A549 (cell line): ENCODE measurements at regions not wholly inside any gene's neighbourhood (a gene's known extent, or its start where the extent isn't known, plus 50 kb on each side); places are given as distances from the start of the nearest gene placed in this dataset.

Source experiments
- ATAC-seq, 2 experiments: fragments of 200-7000 bp in 1 of 2; fragments of >200 bp in 1 of 2; cut with Nextera tagmentation in 1 of 2; cut with Tn5 transposase in 1 of 2; 3 replicates each; pipeline versions ENCODE4 v1.8.0 to v1.9.1; 2018 to 2020; ENCODE audit warnings: mild to moderate bottlenecking in 1 of 2, moderate library complexity in 1 of 2
- CTCF ChIA-PET: fragments of 300-600 bp; sonication (Branson Sonifier 250); formaldehyde crosslinking; extraction: SDS; loops from one replicate; lab custom pipeline; 2021; ENCODE audit warnings: antibody characterized with exemption, inconsistent platforms; lab: Yijun Ruan, JAX
- POLR2A ChIA-PET: fragments of 350-600 bp; formaldehyde crosslinking; extraction: SDS; loops from one replicate; lab custom pipeline; 2021; ENCODE audit warnings: antibody characterized with exemption, inconsistent platforms; lab: Yijun Ruan, JAX
- DNase-seq, 2 experiments: peaks; one replicate each; pipeline versions ENCODE4 v3.0.0 to v3.0.0-alpha.2; 2011 to 2016; ENCODE audit warnings: low read depth in 1 of 2, low spot score in 1 of 2
- FAIRE-seq: peaks from 2 replicates; lab custom pipeline; 2011; peaks lifted over from hg19 to GRCh38; lab: Jason Lieb, UNC
- H3K27ac ChIP-seq, 2 experiments: fragments of >200 bp; sonication (Bioruptor Twin); formaldehyde crosslinking; 3 replicates each; pipeline ENCODE4 v1.5.1; 2016 to 2017
- H3K4me1 ChIP-seq: fragments of >200 bp; sonication (Bioruptor Twin); formaldehyde crosslinking; 3 replicates; pipeline ENCODE4 v1.6.1; 2016
- H3K4me2 ChIP-seq: fragments of >200 bp; sonication (Bioruptor Twin); formaldehyde crosslinking; 3 replicates; pipeline ENCODE4 v1.6.1; 2016
- H3K4me3 ChIP-seq: fragments of >200 bp; sonication (Bioruptor Twin); formaldehyde crosslinking; 3 replicates; pipeline ENCODE4 v1.5.1; 2016
- H3K9me3 ChIP-seq: fragments of >200 bp; sonication (Bioruptor Twin); formaldehyde crosslinking; 3 replicates; pipeline ENCODE4 v1.6.1; 2016
- FOSB ChIP-seq: fragments of 250-450 bp; sonication (Bioruptor Pico); IDR thresholded peaks from 2 replicates; pipeline ENCODE4 v1.5.0; 2020; ENCODE audit warnings: mild to moderate bottlenecking, moderate library complexity
- FOXS1 ChIP-seq: fragments of 250-450 bp; sonication (Bioruptor Pico); IDR thresholded peaks from 2 replicates; pipeline ENCODE4 v1.5.0; 2020; ENCODE audit warnings: mild to moderate bottlenecking, moderate library complexity
- HEYL ChIP-seq: fragments of 250-450 bp; sonication (Bioruptor Pico); IDR thresholded peaks from 2 replicates; pipeline ENCODE4 v1.8.0; 2021; ENCODE audit warnings: mild to moderate bottlenecking, moderate library complexity
- MAFK ChIP-seq: fragments of 450-650 bp; IDR thresholded peaks from 2 replicates; pipeline ENCODE4 v1.6.1; 2014; ENCODE audit not compliant: partially characterized antibody
- SMC3 ChIP-seq: fragments of >200 bp; sonication (Bioruptor Twin); formaldehyde crosslinking; IDR thresholded peaks from 3 replicates; pipeline ENCODE4 v1.6.1; 2018; ENCODE audit warnings: inconsistent platforms
- TFCP2L1 ChIP-seq: fragments of 250-450 bp; sonication (Bioruptor Pico); IDR thresholded peaks from 2 replicates; pipeline ENCODE4 v1.5.0; 2021; ENCODE audit warnings: mild to moderate bottlenecking
- WGBS: methylation state at CpG from one replicate; pipeline ENCODE4 v1.1.6; 2017; ENCODE audit errors: missing lambda C conversion rate; 5-methylcytosine and 5-hydroxymethylcytosine counted together

GRCh38 chr15:80350941-80351610, 53.1 kb upstream of the ARNT2 start:
- WGBS = 3% methylated on average over 1 of the region's 1 CpG
- Histone ChIP-seq H3K4me3 (no peak overlapping the region), H3K4me1 (no peaks in the 10 kb centered on the region), H3K4me2 (no peak overlapping the region), H3K27ac (no peak overlapping the region), H3K9me3 (no peaks in the 10 kb centered on the region)
- DNase-seq (no peak), ATAC-seq (no peak), FAIRE-seq (no peak)
- TF ChIP-seq MAFK (no peak), TFCP2L1 (CRISPR knock-in tag) (no peak), FOXS1 (CRISPR knock-in tag) (no peak), HEYL (CRISPR knock-in tag) (no peak), SMC3 (no peak), FOSB (CRISPR knock-in tag) (no peak)
- ChIA-PET POLR2A (no interaction called here), CTCF (interaction anchor here (0.8 to 1.1 kb wide), 2 partner anchors 13 to 35 kb away, joined by 3 read pairs; no protein-coding TSS in a partner anchor)
